Umbilical cord (tissue), 1 donor: ENCODE measurements at regions not wholly inside any gene's neighbourhood (a gene's known extent, or its start where the extent isn't known, plus 50 kb on each side); places are given as distances from the start of the nearest gene placed in this dataset.
"Not testable (repeated sequence)": the region's sequence is repeated elsewhere in the genome, so short reads cannot be mapped to it uniquely, and the experiment has no call there.

ENCODE experiments used
- DNase-seq: peaks from one replicate; pipeline ENCODE4 v3.0.0-alpha.2; 2015; ENCODE audit warnings: low spot score

- DNase-seq = no peak
Measured at GRCh38 chr2:40564184-40564583, 112.3 kb upstream of the SLC8A1 start.

GRCh38 chr2:40579247-40579646 lies 127.4 kb upstream of the SLC8A1 start:
- DNase-seq = no peak

- no peak for DNase-seq
Measured at GRCh38 chr2:40584432-40584831, 132.5 kb upstream of the SLC8A1 start.

DNA sequence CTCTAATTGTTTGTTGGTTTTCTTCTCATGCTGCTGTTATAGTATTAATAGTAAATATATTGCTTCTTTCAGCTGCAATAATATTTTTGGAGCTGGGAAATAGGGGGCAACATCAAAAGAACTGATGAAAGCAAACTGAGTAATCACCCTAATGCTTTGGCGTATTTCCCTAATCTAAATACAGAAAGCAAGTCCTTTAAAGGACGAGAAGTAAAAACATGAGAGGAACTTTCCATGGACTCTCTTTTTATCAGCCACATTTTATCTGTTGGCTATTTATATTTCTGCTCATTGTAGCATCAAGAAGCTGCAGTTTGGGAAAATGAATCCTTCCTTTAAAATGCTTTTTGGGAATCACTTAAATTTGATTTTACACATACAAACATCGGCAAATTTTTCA lies 139.9 kb upstream of the SLC8A1 start:
- peak; percentile 85 for DNase-seq

DNA sequence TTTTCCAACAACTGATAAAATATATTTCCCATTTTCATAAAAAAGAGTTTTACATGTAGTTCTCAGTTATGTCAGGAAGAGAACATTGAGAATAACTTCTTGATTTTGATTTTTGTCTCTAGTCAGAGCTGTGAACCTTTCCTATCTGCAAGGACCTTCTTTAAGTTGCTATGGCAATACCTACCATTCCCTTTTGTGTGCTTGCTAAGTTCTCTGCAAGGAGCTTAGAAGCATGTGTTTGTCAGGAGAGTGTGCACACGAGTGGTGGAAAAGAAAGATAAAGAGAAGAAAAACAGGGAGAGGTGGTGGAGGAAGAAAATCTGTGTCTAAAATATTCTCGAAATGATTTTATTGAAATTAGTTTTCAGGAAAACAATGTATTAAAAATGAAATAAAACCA lies 140.3 kb upstream of the SLC8A1 start:
- DNase-seq = peak; percentile 52

DNA sequence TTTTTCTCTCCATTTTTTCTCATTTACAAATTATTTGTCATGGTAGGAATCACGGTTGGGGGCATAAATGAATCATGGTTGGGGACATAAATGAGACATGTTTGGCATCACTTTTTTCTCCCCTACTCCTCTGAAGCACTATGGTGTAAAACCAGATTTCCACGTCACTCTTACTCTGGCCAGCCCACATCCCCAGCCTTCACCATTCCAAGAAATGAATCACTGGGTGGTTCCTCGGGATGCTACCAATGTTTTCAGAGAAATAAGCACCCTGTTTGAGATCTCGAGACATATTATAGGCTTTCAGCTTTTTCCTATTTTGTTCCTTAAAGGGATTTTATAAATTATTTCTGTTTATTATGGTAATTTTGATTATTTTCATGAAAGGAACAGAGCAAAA lies 155.0 kb upstream of the SLC8A1 start:
- DNase-seq = no peak

- DNase-seq = no peak
Measured at GRCh38 chr2:40611196-40611595, 159.3 kb upstream of the SLC8A1 start.

DNA sequence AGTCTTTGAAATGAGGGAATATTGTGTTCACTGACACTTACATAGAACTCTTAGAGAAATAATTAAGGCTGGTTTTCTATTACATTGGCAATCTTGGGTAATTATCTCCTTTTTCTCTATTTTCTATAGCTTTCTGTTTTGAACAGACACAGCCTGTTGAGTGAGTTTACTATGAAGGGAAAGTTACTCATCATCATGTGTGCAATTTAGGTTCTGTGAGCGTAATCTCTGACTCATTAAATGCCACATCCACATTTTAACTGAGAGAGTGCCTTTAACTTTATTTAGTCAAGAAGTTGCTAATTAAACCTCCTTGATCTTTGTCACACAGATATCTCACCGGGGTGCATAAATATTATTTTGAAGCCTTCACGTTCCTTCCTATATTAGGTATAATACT lies 174.0 kb upstream of the SLC8A1 start:
- peak; percentile 3 for DNase-seq

GRCh38 chr2:40628556-40628955 lies 176.7 kb upstream of the SLC8A1 start:
- no peak for DNase-seq

DNA sequence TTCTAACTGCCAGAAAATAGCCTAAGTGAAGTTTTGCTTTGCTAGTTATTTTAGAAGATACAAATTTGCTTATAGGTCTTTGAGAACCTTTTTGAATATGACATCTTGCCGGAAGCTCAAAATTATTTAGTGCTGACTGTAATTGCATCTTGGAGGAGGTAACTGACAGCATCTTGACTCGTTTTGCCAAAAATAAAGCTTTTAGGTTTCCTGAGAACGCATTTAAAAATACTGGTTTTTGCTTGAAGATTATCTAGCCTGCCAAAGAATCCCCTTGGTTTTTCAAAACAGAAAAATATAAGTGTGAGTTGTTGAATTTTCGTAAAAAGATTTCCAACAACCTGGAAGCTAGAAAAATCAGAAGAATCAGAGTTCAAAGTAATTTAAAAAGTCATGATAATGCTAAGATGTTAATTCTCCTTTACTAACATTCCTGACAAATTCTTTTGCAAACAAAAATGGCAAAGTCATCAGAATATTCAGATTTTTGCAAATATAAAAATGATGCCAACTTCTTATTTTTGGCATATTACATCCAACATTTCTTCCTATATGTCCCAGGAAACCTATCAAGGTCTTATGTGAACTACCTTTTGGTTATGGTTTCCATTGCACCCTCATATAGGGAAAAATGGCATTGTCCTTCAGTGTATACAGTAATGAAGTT lies 178.0 kb upstream of the SLC8A1 start:
- DNase-seq = no peak

DNA sequence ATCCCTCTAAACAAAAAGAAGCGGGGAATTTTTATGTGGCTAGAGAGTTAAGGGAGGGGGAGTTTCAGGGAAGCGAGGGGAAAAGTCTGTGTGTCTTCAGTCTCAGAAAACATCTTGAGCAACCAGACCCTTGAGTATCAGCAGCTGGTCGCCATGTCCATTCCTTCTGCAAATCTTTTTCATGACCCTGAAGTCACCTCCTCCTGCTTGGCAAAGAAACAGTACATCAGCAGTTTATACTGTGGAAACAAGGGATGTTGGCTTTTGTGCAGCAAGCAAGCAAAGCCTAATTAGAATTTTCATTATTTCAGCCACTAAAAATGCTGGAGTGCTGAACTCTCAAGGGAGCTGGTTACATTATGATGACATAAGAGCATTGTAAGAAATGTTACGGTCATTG lies 187.4 kb upstream of the SLC8A1 start:
- no peak for DNase-seq

GRCh38 chr2:40642237-40642636 lies 190.3 kb upstream of the SLC8A1 start:
- DNase-seq = no peak

- no peak for DNase-seq
Measured at GRCh38 chr2:40642726-40643125, 190.8 kb upstream of the SLC8A1 start.

- no peak for DNase-seq
Measured at GRCh38 chr2:40646642-40647041, 194.8 kb upstream of the SLC8A1 start.

DNA sequence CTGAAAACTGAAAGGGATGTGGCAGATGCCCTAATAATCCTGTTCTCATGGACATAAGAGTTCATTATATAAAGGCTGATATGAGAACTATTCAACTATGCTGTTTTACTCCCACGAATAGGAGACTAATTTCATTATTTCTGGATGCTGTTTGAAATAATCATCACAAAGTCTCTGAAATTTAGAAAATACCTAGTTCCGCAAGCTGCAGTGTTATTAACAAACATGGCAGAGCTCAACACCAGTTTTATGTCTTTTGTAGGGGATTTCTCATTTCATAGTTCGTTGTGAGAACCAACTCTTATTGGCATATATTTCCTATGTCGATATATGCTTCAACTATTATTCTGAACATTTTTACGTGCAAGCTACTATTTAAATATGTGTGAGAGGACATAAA lies 200.3 kb upstream of the SLC8A1 start:
- no peak for DNase-seq

- no peak for DNase-seq
Measured at GRCh38 chr2:40653829-40654228, 201.9 kb upstream of the SLC8A1 start.

DNA sequence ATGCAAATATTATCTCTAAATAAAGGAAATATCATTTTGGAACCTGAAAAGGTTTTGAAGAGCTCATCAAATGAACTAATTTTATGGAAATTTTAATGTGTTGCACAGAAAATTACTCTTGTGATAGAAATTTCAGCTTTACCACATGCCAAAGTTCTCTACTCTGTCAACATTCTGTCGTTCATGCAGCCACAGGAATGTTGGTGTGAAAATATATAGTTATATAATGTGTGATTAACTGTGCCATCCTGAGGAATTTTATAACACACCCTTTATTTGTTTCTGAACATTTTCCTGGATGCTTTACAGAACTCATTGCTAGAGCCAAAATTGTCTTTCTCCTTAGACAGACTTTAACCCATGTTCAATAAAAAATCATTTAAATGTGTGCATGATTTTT lies 202.5 kb upstream of the SLC8A1 start:
- no peak for DNase-seq

- peak; percentile 46 for DNase-seq
Measured at GRCh38 chr2:40658941-40659340, 207.1 kb upstream of the SLC8A1 start.

DNA sequence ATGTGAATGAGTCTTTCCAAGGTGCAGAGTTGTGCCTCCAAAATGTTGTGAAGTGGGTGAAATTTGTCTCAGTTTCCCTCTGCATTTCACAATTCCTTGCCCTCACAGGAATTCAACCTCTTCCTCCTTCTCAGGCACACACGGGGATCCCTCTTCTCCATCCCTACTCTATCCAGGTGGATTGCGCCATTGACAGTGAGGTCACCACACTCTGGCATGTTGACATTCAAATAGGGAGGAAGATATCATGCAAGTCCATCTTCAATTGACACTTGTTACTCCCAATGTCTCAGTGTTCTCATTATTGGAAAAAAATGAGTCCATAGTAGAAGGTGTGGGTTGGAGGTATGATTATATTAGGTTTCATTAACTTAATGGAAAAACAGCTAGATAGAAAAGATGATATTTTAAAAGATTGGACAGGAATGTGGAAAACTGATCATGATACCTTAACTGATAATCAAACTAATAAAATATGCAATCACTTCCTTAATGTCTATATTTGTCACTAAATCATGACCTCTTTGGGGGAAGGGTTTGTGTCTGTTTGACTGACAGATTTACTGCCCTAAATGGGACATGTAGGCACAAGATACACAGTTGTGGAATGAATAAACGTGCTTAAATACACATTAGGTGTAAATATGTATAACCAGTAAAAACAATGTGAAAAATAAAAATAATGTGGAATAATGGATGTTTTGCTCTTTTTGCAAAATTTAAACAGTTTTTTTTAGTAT lies 213.8 kb upstream of the SLC8A1 start:
- no peak for DNase-seq

DNA sequence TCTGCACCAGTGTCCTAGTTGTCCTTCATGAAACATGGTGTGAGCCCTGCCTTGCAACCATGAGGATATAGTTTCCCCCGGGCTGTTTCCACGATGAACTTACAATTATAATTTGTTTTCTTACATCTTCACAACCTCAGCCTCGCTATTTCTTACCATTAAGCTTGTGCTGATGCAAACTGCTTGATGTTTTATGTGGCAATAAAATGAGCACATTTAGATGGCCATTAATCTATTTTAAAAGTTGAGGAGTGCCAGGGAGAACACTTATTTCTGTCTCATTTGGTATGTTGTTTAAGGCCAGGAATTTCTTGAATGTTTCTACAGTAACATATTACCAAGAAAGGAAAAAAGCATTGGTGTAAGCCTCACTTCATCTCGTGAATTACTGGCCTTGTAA lies 214.5 kb upstream of the SLC8A1 start:
- DNase-seq = peak; percentile 83

GRCh38 chr2:40668425-40668824 lies 216.5 kb upstream of the SLC8A1 start:
- peak; percentile 9 for DNase-seq

GRCh38 chr2:40676134-40676790 lies 224.4 kb upstream of the SLC8A1 start:
- not testable (repeated sequence) for DNase-seq

DNA sequence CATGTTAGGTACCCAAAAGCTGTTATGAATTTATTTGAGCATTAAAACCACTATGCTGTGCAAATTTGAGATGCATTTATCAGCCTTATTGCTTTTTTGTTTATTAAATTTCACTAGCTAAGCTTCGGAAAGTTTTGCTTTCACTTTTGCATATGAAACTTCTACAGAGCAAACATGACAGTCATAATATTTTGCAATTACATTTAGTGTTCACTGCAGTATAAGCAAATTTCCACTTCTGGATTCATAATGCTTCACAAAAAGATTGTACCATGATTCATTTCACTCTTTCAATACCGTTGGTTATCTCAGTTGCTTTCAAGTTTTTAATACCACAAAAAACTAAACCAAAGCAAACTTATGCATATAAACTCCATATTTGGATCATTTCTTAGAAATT lies 228.7 kb upstream of the SLC8A1 start:
- DNase-seq = peak; percentile 15
